Astrocyte of the cerebellum (primary cell): ENCODE measurements at regions not wholly inside any gene's neighbourhood (a gene's known extent, or its start where the extent isn't known, plus 50 kb on each side); places are given as distances from the start of the nearest gene placed in this dataset.

Source experiments
- DNase-seq: peaks from one replicate; pipeline ENCODE4 v3.0.0-alpha.2; 2011; ENCODE audit warnings: low read depth
- H3K4me3 ChIP-seq: 2 replicates; pipeline ENCODE4 v1.5.1; 2011; ENCODE audit warnings: mild to moderate bottlenecking, low read depth, low read length, moderate library complexity
- in situ Hi-C: cut with HindIII; loops from 2 replicates; pipeline ENCODE4 v1.10.0; 2017; ENCODE audit warnings: low sequenced_read_pairs
- TF ChIP-seq, protein P1 (sequence below): IDR thresholded peaks from 2 replicates; pipeline ENCODE4 v1.5.1; 2012; ENCODE audit warnings: low read length, low read depth, moderate library complexity, mild to moderate bottlenecking; ENCODE audit errors: missing control alignments

DNA sequence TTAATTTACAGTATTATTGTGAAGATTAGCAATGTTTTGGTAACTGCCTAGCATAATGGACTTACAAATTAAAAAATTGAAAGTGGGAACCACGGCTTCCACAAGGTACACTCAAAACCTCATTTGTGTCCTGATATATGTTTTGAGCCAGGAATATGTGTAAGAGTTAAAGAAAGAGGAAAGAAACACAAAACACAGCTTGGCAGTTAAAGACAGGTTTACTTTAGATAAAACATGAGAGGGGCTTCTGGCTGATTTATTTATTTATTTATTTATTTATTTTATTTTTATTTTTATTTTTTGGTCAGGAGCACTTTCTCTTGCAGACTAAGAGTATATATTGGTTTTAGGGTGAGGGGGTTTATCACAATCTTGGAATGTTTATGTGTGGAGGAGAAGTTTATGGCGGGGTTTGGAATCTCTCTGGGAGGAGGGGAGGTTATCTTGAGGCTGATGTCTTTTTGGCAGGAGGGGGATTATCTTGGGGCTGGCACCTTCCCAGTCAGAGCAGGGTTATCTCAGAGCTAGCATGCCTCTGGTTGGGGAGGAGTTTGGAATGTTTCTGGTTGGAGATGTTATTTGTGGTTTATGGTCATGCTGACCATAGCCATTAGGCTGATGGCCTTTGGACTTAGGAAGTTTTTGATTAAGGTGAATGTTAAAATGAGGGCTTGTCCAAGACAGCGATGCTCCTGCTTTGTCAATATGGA, 436.7 kb downstream of the DAD1 start:
- TF ChIP-seq, protein P1, sequence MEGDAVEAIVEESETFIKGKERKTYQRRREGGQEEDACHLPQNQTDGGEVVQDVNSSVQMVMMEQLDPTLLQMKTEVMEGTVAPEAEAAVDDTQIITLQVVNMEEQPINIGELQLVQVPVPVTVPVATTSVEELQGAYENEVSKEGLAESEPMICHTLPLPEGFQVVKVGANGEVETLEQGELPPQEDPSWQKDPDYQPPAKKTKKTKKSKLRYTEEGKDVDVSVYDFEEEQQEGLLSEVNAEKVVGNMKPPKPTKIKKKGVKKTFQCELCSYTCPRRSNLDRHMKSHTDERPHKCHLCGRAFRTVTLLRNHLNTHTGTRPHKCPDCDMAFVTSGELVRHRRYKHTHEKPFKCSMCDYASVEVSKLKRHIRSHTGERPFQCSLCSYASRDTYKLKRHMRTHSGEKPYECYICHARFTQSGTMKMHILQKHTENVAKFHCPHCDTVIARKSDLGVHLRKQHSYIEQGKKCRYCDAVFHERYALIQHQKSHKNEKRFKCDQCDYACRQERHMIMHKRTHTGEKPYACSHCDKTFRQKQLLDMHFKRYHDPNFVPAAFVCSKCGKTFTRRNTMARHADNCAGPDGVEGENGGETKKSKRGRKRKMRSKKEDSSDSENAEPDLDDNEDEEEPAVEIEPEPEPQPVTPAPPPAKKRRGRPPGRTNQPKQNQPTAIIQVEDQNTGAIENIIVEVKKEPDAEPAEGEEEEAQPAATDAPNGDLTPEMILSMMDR, result no peak
- no peak overlapping the region for H3K4me3 ChIP-seq
- DNase-seq, result no peak
- in situ Hi-C loops, result no loop called here

DNA sequence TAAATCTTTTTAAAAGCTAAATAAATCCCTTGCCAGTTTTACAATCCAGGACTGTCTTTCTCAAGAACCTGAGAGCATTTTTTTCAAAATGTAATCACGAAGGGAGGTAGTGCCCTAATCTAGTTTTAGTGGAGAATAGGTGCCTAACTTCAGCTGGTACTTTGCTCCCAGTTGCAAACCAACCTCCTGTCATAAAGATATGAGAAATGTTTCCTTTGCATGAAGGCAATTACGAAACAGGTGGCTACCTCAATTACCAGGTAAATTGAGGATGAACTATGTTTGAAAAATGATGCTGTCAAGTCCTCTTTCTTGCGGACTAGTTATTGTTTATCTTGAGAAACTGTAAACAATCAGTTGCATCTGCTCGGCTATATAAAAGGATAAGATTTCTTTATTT, 437.9 kb downstream of the DAD1 start:
- TF ChIP-seq, protein P1, result no peak
- no peak for DNase-seq
- in situ Hi-C loops, result no loop called here
- no peak overlapping the region for H3K4me3 ChIP-seq

DNA sequence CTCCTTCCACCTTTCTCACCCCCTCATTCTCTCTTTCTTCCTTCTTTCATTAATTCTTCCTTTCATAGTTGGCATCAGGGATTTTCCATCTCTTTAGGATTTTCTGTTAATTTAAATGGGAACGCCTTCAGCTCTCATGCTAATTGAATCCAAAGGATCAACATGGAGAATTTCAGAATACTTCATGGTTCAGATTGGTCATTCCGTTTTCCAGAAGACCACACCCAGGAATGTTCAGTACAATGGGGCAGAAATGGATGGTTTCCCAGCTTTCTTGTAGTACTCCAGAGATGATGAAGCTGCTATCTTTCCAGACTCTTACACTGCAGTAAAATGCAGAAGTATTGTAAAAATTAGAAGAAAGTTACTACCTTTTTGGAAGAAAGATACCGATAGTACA, 440.0 kb downstream of the DAD1 start:
- TF ChIP-seq, protein P1, result no peak
- in situ Hi-C loops, result no loop called here
- no peak overlapping the region for H3K4me3 ChIP-seq
- no peak for DNase-seq

DNA sequence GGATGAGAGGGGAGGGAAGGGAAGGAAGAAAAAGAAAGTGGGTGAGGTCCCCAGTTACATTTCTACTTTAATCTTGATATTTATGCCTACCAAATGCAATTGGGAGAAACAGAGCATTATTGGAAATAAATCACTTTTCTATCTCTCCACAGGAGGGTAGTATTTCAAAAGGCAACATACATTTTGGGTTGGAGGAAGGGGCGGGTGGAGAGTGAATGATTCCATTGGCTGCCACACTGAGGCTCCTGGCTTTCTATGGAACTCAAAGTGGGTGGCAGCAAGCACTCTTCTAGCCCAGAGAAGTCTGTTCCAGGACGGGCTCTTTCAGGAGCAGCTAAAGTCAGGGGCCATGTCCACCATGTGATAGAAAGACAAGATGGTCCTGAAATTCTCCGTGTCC, 441.3 kb downstream of the DAD1 start:
- no peak overlapping the region for H3K4me3 ChIP-seq

DNA sequence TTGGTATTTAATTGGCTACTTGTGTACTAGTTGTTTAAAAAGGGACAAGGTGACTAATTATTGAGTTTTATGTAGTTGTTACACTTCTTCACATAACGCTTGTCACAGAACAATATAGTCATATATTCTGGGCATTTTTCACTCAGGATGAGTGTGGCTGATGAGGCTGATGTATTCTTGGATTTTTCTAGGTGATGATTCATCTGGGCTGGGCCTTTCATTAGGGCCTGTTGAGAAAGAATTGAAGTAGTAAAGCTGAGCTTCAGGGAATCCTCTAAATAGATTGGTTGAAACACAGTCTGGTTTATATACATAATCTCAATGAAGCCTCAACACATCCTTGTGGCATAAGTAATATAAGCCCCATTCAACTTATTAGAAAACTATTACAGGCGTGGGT, 445.7 kb downstream of the DAD1 start:
- in situ Hi-C loops, result no loop called here
- no peak for DNase-seq
- no peak overlapping the region for H3K4me3 ChIP-seq
- TF ChIP-seq, protein P1, result no peak

More for the DNA sequence above, 441.3 kb downstream of the DAD1 start:
- in situ Hi-C loops, result no loop called here
- no peak for DNase-seq
- TF ChIP-seq, protein P1, result peak; percentile 2

DNA sequence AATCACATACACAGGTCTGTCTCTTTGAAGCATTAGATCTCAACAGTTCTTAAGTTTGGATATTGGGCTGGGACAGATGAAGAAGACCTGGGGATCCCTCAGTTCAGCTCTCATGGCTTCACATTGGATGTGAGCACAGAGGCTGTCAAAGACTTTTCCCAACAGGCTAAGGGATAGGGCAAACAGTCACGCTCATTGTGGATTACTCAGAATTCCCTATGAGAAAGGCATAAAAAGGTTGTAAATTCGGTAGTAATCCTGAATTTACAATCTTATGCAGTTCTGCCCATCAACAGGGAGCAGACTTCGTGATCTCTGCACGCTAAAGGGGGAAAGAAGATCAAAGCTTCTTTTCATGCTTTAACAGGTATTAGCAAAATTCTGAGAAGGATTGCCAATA, 448.4 kb downstream of the DAD1 start:
- H3K4me3 ChIP-seq, result no peak overlapping the region
- no peak for DNase-seq
- TF ChIP-seq, protein P1, result no peak
- in situ Hi-C loops, result no loop called here
